NCI-H146 (cell line): ENCODE measurements at regions not wholly inside any gene's neighbourhood (a gene's known extent, or its start where the extent isn't known, plus 50 kb on each side); places are given as distances from the start of the nearest gene placed in this dataset.
"Not testable (repeated sequence)": the region's sequence is repeated elsewhere in the genome, so short reads cannot be mapped to it uniquely, and the experiment has no call there.

ENCODE experiments used
- DNase-seq: peaks from one replicate; lab custom pipeline; 2025; lab: John Stamatoyannopoulos, UW

DNA sequence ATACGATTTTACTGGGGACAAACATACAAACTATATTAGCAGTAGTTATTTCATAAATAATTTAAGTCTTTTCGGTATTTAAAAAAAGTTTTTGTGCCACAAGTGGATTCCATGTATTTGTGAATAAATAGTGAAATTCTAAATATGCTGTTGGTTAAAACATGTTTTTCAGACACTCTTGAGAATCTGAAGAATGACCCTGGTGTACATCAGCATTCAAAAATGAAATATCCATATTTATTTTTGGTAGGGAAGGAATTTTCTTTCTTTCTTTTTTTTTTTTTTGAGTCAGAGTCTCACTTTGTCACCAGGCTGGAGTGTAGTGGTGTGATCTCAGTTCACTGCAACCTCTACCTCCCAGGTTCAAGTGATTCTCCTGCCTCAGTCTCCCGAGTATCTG is 136.1 kb upstream of the CDK6 start:
- DNase-seq = no peak

- DNase-seq = no peak
These were observed 132.7 kb upstream of the CDK6 start for GRCh38 chr7:92969061-92969460.

GRCh38 chr7:92968502-92968901 is 132.1 kb upstream of the CDK6 start:
- no peak for DNase-seq

GRCh38 chr7:92967238-92967637 is 130.9 kb upstream of the CDK6 start:
- no peak for DNase-seq

DNA sequence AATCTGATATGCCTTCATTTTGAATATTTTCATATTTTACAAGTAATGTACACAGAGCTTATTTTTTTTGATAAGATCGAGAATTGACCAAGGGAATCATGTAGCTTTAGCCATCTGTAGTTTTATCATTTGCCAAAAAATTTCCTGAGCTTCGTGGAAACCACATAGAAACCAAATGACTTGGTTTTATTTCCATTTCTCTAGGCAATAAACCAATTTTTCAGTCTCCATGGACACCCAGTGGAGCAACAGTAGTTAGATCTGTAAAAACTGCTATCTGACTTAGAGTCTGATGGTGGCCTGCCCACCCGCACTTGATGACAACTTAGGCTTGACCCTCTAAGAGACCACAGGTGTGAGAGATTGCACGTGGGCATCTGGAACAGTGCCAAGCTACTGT is 127.8 kb upstream of the CDK6 start:
- DNase-seq = no peak

- DNase-seq = no peak
These were observed 127.2 kb upstream of the CDK6 start for GRCh38 chr7:92963566-92963965.

- DNase-seq = no peak
These were observed 125.6 kb upstream of the CDK6 start for GRCh38 chr7:92961961-92962360.

DNA sequence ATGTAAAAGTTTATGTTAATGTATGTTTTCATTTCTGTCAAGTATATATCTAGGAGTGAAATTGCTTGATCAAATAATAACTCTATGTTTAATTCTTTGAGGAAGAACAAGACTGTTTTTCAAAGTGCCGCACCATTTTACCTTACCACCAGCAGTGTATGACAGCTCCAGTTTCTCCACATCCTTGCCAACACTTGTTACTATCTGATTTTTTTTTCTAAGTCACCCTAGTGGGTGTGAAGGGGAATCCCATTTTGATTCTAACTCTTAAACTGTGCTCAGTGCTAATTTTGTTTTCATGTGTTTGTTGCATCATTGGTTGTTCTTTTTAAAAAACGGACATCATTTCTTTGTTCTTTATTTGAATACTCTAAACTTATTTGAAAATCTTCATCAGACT is 120.2 kb upstream of the CDK6 start:
- no peak for DNase-seq

DNA sequence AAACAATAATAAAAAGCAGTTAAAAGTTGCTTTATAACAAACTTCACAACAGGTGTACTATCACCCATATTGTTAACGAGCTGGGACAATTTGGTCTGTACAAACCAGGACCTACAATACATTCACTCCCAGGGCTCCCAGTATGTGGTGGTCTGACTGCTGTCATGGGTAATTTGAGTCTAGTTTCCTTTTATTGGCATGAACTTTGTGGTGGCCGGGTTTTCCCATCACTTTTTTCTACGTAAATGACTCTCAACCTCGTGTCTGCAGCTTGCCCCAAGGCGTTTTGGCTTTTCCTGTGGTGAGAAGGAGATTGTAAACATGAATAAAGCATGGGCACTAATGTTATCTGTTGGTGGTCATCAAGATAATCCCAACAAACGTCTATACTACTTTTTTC is 118.7 kb upstream of the CDK6 start:
- DNase-seq = peak; percentile 17

- DNase-seq = no peak
These were observed 117.3 kb upstream of the CDK6 start for GRCh38 chr7:92953657-92954056.

- DNase-seq = no peak
These were observed 113.4 kb upstream of the CDK6 start for GRCh38 chr7:92949748-92950147.

DNA sequence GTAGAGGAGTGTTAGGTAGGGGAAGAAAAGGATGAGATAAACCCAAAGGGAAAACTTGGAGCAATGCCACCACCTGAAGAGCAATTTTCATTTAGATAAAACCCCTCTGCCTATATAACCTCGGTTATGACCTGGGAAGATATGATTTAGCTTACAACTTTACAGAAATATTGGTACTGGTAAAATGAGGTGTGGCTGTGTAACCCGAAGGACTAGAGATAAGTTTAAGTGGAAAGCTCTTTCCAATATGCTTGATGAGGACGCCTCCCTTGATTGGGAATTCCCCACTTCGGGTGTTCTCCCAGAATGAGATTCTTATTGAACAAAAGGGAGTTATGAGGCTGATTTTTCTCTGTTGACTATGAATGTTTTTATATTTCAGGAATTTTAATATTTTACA is 109.5 kb upstream of the CDK6 start:
- no peak for DNase-seq

DNA sequence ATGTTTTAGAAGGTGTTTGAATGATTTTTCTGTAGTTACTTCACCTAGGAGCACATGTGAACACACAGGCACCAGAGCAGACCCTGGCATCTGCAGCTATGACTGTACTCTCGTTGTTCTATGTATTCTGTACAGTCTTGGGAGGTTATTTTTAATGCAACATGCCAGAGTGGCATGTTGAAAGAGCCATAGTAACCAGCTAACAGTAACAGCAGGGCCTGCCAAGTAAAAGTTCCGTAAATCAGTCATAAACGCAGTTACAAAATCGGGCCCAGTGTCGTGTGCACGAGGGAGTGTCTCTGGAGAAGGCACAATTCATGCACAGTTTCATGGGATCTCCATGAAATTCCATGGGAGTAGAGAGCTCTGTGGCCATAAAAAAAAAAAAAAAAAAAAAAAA is 108.3 kb upstream of the CDK6 start:
- DNase-seq = no peak

- DNase-seq = not testable (repeated sequence)
These were observed 106.3 kb upstream of the CDK6 start for GRCh38 chr7:92942706-92943105.

DNA sequence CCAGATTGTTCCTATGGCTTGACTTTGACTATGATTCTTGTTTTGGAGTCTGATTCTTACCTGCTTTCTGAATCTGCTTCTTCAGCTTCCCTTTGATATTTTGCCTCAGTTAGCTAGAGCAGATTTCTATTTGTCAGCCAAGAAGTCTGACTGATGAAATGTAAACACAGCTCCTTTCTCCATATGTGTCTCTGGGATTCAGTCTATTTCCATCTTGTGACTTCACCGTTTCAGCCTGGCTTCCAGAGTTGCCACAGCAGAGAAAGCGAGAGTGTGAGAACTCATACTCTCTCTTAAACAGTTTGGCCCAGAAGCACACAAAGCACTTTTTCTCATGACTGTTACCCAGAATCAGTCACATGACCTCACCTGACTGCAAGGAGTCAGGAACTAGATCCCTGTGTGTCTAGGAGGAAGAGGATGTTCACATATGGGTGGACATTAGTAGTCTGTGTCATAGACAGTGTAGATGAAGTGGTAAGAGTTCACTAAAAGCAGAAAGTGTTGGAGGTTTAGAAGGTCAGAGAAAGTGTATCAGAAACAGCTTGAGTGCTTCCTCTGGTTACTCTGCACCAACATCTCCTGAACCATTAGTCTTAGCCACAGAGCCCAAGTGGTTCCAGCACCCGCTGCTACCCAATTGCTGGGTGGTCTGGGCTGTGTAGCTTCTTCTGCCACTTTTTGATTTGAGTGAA is 103.4 kb upstream of the CDK6 start:
- no peak for DNase-seq

GRCh38 chr7:92934096-92934495 is 97.7 kb upstream of the CDK6 start:
- no peak for DNase-seq

- no peak for DNase-seq
These were observed 96.1 kb upstream of the CDK6 start for GRCh38 chr7:92932450-92932849.

DNA sequence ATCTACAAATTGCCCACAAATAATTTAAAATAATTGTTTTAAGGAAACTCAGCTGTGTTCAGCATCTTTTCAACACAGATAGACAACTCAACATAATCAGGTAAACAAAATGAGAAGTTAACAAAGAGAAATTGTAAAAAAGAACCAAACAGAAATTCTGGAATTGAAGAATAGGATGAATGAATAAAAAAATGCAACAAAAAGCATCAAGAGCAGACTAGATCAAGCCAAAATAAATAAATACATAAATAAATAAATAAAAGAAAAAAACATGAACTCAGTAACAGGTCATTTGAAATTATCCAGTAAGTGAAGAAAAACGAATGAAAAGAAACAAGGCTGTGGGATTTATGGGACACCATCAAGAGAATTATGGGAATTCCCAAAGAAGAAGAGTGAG is 94.0 kb upstream of the CDK6 start:
- DNase-seq = no peak

- no peak for DNase-seq
These were observed 90.3 kb upstream of the CDK6 start for GRCh38 chr7:92926697-92927044.

DNA sequence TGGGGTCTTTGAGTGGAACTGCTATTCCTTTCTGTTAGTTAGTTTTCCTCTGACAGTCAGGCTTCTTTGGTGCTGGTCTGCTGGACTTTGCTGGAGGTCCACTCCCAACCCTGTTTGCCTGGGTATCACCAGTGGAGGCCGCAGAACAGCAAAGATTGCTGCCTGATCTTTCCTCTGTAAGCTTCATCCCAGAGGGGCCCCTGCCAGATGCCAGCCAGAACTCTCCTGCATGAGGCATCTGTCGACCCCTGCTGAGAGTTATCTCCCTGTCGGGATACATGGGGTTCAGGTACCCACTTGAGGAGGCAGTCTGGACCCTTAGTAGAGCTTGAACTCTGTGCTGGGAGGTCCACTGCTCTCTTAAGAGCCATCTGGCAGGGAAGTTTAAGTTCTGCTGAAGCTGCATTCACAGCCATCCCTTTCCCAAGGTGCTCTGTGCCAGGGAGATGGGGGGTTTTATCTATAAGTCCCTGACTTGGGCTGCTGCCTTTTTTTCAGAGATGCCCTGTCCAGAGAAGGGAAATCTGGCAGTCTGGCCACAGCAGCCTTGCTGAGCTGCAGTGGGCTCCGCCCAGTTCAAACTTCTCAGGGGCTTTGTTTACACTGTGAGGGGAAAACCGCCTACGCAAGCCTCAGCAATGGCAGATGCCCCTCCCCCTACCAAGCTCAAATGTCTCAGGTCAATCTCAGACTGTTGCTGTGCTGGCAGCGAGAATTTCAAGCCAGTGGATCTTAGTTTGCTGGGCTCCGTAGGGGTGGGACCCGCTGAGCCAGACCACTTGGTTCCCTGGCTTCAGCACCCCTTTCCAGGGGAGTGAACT is 89.7 kb upstream of the CDK6 start:
- peak; percentile 15 for DNase-seq

DNA sequence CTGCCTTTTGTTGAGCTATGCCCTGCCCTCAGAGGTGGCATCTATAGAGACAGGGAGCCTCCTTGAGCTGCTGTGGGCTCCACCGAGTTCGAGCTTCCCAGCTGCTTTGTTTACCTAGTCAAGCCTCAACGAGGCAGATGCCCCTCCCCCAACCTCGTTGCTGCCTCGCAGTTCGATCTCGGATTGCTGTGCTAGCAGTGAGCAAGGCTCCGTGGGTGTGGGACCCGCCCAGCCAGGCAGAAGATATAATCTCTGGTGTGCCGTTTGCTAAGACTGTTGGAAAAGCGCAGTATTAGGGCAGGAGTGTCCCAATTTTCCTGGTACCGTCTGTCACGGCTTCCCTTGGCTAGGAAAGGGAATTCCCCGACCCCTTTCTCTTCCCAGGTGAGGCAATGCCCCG is 88.4 kb upstream of the CDK6 start:
- DNase-seq = no peak

DNA sequence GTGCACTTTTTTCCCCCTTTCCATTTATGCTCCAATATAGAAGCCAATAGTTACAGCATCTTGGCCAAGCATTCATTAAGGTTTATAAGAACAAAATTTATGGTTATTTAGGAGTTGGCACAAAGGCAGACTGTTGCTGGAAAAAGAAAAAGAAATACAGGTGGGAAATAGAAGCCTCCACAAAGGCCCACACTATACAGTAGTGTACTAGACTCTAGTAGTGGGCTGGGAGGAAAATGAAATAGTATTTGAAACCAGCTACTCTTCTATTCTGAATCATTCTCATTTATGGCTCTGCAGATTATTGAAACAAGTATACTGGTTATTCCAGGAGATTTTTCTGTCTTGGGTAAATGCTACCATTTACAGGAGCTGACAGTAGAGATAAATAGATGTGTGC is 80.9 kb upstream of the CDK6 start:
- no peak for DNase-seq

GRCh38 chr7:92916770-92917224 is 80.4 kb upstream of the CDK6 start:
- DNase-seq = no peak

DNA sequence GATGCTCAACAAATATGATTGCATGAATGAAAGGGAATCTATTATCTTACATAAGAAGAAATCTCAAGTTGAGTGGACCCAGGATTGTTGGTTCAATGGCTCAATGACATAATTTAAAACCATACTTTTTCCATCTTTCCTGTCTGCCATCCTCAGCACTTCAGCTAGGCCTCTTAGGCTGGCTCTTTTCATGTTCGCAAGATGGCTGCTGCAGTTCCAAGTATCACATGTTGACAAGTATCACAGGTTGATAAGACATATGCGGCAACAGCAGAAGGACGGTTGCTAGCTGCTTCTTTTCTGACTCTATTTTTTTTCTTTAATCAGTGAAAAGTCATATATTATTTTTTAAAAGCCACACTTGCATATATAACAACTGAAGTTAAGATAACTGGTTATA is 79.0 kb upstream of the CDK6 start:
- no peak for DNase-seq
